Stimulated activated CD4-positive, alpha-beta T cell treated with anti-CD3 and anti-CD28 coated beads, Interleukin-2, amount 100 ng/mL, for 24 hours (primary cell): ENCODE measurements at regions not wholly inside any gene's neighbourhood (a gene's known extent, or its start where the extent isn't known, plus 50 kb on each side); places are given as distances from the start of the nearest gene placed in this dataset.

Source experiments
- DNase-seq, 2 donors: peaks; one replicate each; pipeline ENCODE4 v3.0.0-alpha.2; 2020

GRCh38 chr14:87879389-87879788 lies 113.6 kb downstream of the GALC start:
- no peak for DNase-seq

GRCh38 chr14:87878959-87879358 lies 114.0 kb downstream of the GALC start:
- no peak for DNase-seq

GRCh38 chr14:87877877-87878276 lies 115.1 kb downstream of the GALC start:
- DNase-seq: no peak

GRCh38 chr14:87874676-87875075 lies 118.3 kb downstream of the GALC start:
- DNase-seq: no peak

GRCh38 chr14:87873741-87874140 lies 119.2 kb downstream of the GALC start:
- DNase-seq: no peak

- no peak for DNase-seq
These were observed 123.1 kb downstream of the GALC start for GRCh38 chr14:87869619-87870583.

GRCh38 chr14:87868920-87869319 lies 124.1 kb downstream of the GALC start:
- DNase-seq: no peak

GRCh38 chr14:87866116-87866515 lies 126.9 kb downstream of the GALC start:
- no peak for DNase-seq

- no peak for DNase-seq
These were observed 128.4 kb downstream of the GALC start for GRCh38 chr14:87864356-87865270.

- DNase-seq: no peak
These were observed 129.9 kb downstream of the GALC start for GRCh38 chr14:87863047-87863446.

GRCh38 chr14:87852107-87852506 lies 140.9 kb downstream of the GALC start:
- no peak for DNase-seq

- no peak for DNase-seq
These were observed 141.8 kb downstream of the GALC start for GRCh38 chr14:87851190-87851589.

GRCh38 chr14:87847216-87847755 lies 145.7 kb downstream of the GALC start:
- DNase-seq: no peak

GRCh38 chr14:87840906-87841305 lies 152.1 kb downstream of the GALC start:
- no peak for DNase-seq

GRCh38 chr14:87838931-87839330 lies 154.1 kb downstream of the GALC start:
- DNase-seq: no peak

GRCh38 chr14:87837296-87837695 lies 155.7 kb downstream of the GALC start:
- no peak for DNase-seq

GRCh38 chr14:87834594-87834993 lies 158.4 kb downstream of the GALC start:
- no peak for DNase-seq

- no peak for DNase-seq
These were observed 160.0 kb downstream of the GALC start for GRCh38 chr14:87833026-87833425.

- DNase-seq: no peak
These were observed 162.4 kb downstream of the GALC start for GRCh38 chr14:87830443-87831096.

- no peak for DNase-seq
These were observed 163.4 kb downstream of the GALC start for GRCh38 chr14:87829543-87829942.

- DNase-seq: no peak
These were observed 168.7 kb downstream of the GALC start for GRCh38 chr14:87824266-87824665.

GRCh38 chr14:87816416-87816815 lies 176.6 kb downstream of the GALC start:
- no peak for DNase-seq

- no peak for DNase-seq
These were observed 177.9 kb downstream of the GALC start for GRCh38 chr14:87815121-87815520.
